NAMALWA (cell line): ENCODE measurements at regions not wholly inside any gene's neighbourhood (a gene's known extent, or its start where the extent isn't known, plus 50 kb on each side); places are given as distances from the start of the nearest gene placed in this dataset.
A peak's percentile ranks its signal among the peaks of the same experiment; 100 is the strongest.
"Not testable (repeated sequence)": the region's sequence is repeated elsewhere in the genome, so short reads cannot be mapped to it uniquely, and the experiment has no call there.

Experiments
- DNase-seq: peaks from one replicate; pipeline ENCODE4 v3.0.0-alpha.2; 2015; ENCODE audit warnings: low spot score

- no peak for DNase-seq
These were observed 275.6 kb upstream of the GRM7 start for GRCh38 chr3:6585360-6585759.

DNA sequence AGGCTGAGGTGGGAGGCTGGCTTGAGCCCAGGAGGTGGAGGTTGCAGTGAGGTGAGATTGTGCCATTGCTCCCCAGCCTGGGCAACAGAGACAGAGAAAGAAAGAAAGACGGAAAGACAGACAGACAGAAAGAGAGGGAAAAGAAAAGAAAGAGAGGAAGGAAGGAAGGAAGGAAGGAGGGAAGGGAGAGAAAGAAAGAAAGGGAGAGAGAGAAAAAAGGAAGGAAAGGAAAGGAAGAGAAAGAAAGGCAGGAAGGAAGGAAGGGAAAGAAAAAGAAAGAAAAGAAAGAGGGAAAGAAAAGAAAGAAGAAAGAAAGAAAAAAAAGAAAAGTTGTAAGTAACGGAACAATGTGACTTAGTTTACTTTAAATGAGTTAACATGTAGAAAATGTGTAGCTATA, 260.7 kb upstream of the GRM7 start:
- DNase-seq = no peak

DNA sequence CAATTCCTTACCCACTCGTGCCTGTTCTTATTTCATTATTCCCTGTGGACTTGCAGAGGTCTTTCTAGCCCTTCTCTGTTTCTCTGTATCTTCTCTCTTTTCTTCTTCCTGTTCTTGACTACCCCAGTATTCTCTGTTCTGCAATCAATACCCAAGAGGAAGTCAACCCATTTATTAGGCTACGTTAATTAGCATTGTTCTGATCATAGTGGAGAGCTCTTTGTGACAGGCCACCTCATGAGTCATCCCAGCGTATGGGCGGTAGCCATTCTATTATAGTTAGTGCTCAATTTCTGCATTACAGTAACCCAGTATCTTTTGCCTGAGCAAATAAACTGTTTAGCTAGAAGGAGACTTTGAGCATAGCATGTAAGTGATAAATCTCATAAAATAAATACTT, 259.5 kb upstream of the GRM7 start:
- no peak for DNase-seq

GRCh38 chr3:6602329-6602728, 258.6 kb upstream of the GRM7 start:
- DNase-seq = no peak

DNA sequence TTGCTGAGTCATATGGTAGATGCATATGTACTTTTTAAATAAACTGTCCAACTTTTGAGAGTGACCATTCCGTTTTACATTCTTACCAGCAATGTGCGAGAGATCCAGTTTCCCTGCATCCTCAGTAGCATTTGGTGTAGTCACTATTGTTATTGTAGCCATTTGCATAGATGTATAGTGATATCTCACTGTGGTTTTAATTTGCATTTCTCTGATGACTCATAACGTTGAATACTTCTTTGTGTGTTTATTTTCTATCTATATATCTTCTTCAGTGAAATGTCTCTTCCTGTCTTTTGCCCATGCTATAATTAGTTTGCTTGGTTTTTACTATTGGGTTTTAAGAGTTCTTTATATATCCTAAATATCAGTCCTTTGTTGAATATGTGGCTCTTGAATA, 255.7 kb upstream of the GRM7 start:
- DNase-seq = no peak

DNA sequence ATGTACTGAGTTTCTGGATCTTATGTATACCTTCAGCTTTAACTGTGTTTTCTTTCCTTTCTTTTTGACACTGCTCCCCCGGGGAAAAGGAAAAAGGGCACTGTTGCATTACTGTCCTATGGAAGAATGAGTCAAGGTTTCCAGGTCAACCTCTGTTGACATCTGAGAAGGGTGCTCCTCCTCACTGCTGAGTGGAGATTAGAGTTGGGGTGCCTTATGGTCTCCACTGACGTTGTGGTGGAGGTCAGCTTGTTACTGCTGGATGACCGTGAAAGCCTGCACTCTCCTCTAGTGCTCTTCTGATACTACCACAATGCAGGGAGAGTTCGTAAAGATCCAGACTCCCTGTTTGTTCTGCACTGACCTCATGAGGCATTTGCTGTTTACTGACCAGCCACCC, 252.1 kb upstream of the GRM7 start:
- no peak for DNase-seq

GRCh38 chr3:6612034-6612616, 248.8 kb upstream of the GRM7 start:
- DNase-seq = no peak

DNA sequence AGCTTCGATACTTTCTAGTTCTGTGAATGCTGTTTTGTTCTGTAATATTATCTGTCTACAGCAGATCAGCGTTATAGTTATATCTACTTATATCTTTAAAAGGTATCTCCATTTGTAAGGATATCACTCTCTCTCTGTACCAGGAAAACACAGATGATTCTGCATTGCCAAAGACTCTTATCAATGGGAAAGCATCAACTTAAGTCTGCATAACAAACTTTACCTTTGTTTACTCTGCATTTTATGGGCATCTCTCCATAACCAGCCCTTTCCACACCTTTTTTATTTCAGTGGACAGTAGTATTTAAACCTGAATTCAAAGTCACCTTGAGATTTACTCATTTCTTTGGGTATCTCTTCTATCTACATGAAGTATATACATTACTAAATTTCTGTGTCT, 238.7 kb upstream of the GRM7 start:
- DNase-seq = no peak

- no peak for DNase-seq
These were observed 238.2 kb upstream of the GRM7 start for GRCh38 chr3:6622712-6623111.

GRCh38 chr3:6631376-6631775, 229.5 kb upstream of the GRM7 start:
- no peak for DNase-seq

- no peak for DNase-seq
These were observed 220.0 kb upstream of the GRM7 start for GRCh38 chr3:6640907-6641306.

DNA sequence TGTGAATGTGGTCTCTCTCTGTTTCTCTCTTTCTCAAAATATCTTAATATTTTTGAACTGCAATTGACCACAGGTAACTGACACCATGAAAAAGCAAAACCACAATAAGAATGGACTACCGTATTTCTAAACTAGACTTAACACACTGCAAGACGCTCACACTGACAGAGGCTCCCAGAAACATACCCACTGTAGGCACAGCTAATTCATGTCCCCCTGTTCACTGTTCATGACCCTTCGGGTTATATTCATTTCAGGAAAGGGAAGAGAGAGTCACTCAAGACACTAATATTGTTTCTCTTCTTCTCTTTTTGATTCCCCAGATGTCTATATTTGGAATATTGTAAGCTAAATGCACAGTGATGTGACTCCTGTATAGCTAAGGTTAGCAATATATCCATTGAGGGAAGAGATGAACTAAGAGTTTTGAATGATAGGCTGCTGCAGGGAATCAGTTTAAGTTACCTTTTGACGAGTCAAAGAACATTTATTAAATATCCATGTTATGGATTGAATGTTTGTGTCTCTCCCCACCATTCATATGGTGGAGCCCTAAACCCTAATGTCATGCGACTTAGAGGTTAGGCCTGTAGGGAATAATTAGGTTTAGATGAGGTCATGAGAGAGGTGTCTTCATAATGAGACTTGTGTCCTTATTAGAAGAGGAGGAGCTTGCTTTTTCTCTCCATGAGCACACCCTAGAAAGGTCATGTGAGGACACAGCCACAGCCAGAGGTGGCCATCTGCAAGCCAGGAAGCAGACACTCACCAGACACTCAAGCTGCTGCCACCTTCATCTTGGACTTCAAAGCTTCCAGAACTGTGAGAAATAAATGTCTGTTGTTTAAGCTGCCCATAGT, 216.6 kb upstream of the GRM7 start:
- DNase-seq = no peak

DNA sequence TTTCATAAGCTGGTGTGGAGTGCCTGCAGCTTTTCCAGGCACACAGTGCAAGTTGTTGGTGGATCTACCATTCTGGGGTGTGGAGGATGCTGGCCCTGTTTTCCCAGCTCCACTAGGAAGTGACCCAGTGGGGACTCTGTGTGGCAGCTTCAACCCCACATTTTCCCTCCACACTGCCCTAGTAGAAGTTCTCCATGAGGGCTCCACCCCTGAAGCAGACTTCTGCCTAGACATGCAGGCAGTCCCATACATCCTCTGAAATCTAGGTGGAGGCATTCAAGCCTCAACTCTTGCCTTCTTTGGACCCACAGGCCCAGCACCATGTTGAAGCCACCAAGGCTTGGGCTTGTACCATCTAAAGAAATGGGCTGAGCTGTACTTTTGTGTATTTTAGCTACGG, 206.2 kb upstream of the GRM7 start:
- DNase-seq = no peak

DNA sequence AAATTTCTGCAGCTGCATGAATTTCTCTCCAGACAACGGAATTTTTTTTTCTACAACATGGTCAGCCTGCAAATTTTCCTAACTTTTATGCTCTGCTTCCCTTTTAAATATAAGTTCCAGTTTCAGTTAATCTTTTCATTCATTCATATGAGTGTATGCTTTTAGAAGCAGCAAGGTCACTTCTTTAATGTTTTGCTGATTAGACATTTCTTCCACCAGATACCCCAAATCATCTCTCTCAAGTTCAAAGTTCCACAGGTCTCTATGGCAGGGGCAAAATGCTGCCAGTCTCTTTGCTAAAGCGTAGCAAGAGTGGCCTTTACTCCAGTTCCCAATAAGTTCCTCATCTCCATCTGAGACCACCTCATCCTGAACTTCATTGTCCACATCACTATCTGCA, 205.6 kb upstream of the GRM7 start:
- DNase-seq = no peak

DNA sequence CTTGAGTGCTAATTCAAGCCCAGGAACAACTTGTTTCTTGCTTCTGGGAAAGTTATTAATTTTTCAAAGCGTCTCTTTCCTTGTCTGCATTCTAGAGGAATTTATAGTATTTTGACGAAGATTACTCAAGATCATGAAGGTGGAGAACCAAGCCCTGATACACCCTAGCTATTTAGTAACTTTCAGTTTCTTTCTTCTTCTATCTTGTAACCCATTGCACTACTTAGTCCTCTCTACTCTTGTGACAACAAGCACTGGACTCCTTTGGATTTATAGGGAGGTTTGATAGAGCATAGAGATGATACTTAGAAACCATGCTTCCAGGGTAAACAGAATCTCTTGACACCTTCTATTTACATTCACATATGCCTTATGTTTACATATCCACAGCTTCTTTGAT, 203.3 kb upstream of the GRM7 start:
- no peak for DNase-seq

DNA sequence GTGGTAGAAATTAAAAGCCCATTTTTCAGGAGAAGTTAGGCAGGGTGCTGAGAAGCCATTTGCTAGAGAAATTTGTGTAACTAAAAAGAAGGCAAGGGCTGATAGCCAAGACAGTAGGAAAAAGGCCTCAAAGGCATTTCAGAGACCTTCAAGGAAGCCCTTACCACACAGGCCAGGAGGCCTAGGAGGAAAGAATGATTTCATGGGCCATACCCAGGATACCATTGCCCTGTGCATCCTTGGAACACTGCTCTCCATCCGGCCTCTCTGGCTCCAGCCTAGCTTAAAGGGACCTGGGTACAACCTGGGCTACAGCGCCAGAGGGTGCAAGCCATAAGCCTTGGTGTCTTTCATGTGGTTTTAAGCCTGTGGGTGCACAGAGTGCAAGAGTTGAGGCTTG, 193.6 kb upstream of the GRM7 start:
- no peak for DNase-seq

DNA sequence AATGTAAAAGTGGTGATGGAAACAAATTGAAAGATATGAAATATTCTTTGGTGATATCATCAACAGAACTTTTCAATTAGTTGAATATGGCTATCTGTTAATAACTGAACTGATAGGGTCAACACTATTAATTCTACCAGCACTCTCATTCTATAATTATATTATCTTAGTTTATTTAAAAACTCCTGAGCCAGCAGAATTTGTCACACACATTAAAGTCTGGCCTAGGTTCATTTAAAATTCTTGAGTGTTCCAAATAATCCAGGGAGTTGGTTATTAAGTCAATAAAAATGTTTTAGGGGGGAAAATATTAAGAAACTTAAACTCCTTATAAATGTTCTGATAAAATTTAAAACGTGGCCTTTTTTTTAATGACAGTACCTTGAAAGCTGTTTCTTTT, 189.6 kb upstream of the GRM7 start:
- DNase-seq = no peak

- DNase-seq = peak; percentile 9
These were observed 181.4 kb upstream of the GRM7 start for GRCh38 chr3:6679510-6679909.

GRCh38 chr3:6680119-6680806, 180.7 kb upstream of the GRM7 start:
- DNase-seq = no peak

DNA sequence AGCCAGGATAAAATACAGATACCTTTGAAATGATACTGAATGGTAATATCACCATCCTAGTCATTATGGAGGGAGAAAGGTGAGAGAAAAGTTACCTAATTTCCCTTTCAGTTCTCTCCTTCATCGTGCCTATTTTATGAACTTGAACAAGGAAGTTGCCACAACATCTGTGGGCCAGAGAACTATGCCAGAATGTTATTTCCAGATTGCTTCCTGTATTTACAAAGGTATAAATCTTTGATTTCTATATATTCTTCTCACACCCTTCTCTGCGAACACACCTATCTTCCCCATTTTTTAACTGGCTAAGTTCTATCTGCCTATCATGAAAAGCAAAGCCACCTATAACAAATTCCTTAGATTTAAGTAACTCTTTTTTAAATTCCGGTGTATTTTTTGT, 163.6 kb upstream of the GRM7 start:
- no peak for DNase-seq

- DNase-seq = no peak
These were observed 163.2 kb upstream of the GRM7 start for GRCh38 chr3:6697722-6698121.

- DNase-seq = not testable (repeated sequence)
These were observed 156.1 kb upstream of the GRM7 start for GRCh38 chr3:6704817-6705216.

DNA sequence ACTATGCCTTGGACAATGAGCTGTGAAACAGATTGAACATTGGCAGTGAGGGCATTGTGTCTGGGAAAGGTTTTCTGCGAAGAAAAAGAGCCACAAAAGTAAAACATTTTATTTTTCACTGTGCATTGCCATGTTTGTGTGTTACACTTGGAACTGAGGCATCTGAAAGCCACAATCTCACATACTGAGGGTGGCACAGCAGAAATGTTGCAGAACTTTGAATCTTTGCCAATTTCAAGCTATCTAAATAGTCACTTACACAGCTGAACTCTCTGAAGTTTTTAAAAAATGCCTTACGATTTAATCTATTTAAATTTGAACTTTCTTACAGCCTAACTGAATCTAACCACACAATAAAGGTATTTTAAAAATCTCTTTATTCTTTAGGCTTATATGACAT, 154.1 kb upstream of the GRM7 start:
- DNase-seq = no peak
